Neural progenitor cell (in vitro differentiated cells): ENCODE measurements at regions not wholly inside any gene's neighbourhood (a gene's known extent, or its start where the extent isn't known, plus 50 kb on each side); places are given as distances from the start of the nearest gene placed in this dataset.

ENCODE experiments used
- CTCF ChIP-seq: fragments of 200-600 bp; sonication (generic); IDR thresholded peaks from 2 replicates; pipeline ENCODE4 v1.5.1; 2017; ENCODE audit warnings: antibody characterized with exemption, mild to moderate bottlenecking
- EZH2phosphoT487 ChIP-seq: fragments of 200-600 bp; sonication (generic); IDR thresholded peaks from 2 replicates; pipeline ENCODE4 v1.6.1; 2017; ENCODE audit warnings: antibody characterized with exemption

GRCh38 chr18:75358928-75359327 lies 68.6 kb downstream of the SMIM21 start:
- TF ChIP-seq CTCF (no peak), EZH2phosphoT487 (no peak)
